SK-N-SH treated with all-trans-retinoic acid at 6 μM for 48 hours (cell line): ENCODE measurements at regions not wholly inside any gene's neighbourhood (a gene's known extent, or its start where the extent isn't known, plus 50 kb on each side); places are given as distances from the start of the nearest gene placed in this dataset.

Experiments
- BACH2 ChIP-seq: fragments of 250-450 bp; sonication (Bioruptor Pico); IDR thresholded peaks from 2 replicates; pipeline ENCODE4 v1.9.0; 2021; ENCODE audit warnings: mild to moderate bottlenecking, borderline replicate concordance
- CREB5 ChIP-seq: fragments of 250-450 bp; sonication (Bioruptor Pico); IDR thresholded peaks from 2 replicates; pipeline ENCODE4 v1.5.1; 2020; ENCODE audit warnings: low read depth, mild to moderate bottlenecking, moderate library complexity
- CSRNP3 ChIP-seq: fragments of 250-450 bp; sonication (Bioruptor Pico); IDR thresholded peaks from 2 replicates; pipeline ENCODE4 v1.5.1; 2021; ENCODE audit warnings: mild to moderate bottlenecking, moderate library complexity
- RARB ChIP-seq: fragments of 250-450 bp; sonication (Bioruptor Pico); IDR thresholded peaks from 2 replicates; pipeline ENCODE4 v1.8.0; 2021; ENCODE audit warnings: mild to moderate bottlenecking, moderate library complexity
- ZFP3 ChIP-seq: fragments of 250-450 bp; sonication (Bioruptor Pico); IDR thresholded peaks from 2 replicates; pipeline ENCODE4 v1.5.0; 2020; ENCODE audit warnings: mild to moderate bottlenecking, moderate library complexity
- ZNF8 ChIP-seq: fragments of 450-650 bp; formaldehyde crosslinking; IDR thresholded peaks from 2 replicates; pipeline ENCODE4 v1.5.0; 2020; ENCODE audit warnings: mild to moderate bottlenecking, moderate library complexity

DNA sequence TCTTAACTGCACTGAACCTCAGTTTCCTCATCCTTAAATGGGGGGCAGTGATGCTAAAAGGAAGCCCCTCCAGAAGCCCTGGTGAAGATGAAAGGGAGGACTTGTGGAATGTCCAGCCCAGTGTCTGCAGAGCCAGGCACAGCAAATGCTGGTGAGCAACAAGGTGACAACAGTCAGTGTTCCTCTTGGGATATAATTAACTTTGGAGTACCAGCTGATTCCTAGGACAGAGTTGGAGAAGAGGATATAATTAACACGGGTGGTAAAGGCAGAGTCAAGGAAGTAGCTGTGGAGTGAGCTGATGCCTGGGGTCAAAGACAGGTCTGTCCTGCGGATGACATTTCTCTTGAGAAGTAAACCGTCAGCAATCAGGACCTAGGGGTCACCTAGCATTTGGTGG is 60.7 kb upstream of the MRPS6 start:
- no peak for TF ChIP-seq RARB (CRISPR knock-in tag)
- no peak for TF ChIP-seq BACH2 (CRISPR knock-in tag)
- TF ChIP-seq ZNF8 = no peak
- TF ChIP-seq CREB5 = no peak
- TF ChIP-seq ZFP3 = no peak
- no peak for TF ChIP-seq CSRNP3 (CRISPR knock-in tag)
